ENCODE measurements at regions not wholly inside any gene's neighbourhood (a gene's known extent, or its start where the extent isn't known, plus 50 kb on each side); places are given as distances from the start of the nearest gene placed in this dataset.
"Not testable (repeated sequence)": the region's sequence is repeated elsewhere in the genome, so short reads cannot be mapped to it uniquely, and the experiment has no call there.

DNA sequence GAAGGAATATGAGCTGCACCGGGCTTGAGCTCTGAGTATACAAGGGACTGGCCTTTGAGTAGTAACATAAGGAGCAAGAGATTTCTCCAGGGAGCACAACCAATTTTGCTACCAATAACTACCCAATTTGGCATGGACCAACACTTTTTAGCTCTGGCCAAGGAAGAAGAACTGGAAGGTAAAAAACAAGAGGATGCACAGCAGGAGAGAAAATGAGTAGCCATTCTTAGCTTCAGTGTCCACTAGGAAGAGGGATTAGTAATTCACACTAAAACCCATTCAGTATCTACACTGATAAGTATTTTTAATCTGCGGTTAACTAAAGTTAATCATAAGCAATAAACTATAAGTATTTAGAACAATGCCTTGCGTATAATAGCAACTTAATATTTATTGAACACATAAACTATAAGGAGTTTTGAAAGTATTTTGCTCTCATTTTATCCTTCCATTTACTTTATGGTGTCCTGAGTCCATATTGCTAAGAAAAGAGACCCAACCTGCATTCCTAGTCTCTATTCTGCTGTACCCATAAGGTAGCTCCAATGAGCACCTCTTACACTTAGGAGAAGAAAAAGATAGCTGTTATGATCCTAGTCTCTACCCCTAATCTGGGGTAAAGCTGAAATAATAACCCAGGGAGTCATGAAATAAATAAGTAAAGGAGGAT lies 268.9 kb downstream of the IGSF11 start:
- DNase-seq, result no peak

DNA sequence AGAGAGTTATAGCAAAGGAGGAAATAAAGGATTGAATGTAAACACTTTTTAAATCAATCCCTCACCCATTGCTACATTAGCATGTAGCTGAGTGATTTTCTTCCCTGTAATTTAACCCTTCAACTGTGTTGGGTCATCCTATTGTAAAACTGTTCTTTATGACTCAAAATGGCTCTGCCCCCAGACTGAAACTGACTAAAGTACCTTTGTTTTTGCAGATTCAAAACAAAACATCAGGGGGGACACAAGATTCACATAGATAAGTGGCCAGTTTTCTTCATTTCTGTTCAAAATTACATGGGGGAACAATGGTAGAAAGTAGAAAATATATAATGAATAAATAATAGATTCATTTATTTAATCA lies 268.4 kb downstream of the IGSF11 start:
- no peak for DNase-seq

DNA sequence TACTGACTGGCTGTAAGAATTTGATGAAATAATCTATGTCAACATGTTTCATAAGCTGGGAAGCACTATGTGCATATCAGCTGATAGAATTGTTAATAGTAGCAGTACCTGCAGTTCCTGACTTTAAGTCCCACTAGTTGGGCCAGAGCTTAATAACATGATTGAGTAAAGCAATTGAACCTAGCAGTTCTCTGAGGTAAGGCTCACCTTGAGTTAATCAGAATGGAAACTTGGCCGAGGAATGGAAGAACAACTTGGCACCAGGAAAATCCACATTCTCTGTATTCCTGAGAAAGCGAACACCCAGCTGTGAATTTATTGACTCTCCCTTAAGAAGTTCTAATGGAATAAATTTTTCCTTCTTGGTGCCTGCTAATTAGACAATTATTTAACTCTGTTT lies 262.6 kb downstream of the IGSF11 start:
- DNase-seq, result no peak

DNA sequence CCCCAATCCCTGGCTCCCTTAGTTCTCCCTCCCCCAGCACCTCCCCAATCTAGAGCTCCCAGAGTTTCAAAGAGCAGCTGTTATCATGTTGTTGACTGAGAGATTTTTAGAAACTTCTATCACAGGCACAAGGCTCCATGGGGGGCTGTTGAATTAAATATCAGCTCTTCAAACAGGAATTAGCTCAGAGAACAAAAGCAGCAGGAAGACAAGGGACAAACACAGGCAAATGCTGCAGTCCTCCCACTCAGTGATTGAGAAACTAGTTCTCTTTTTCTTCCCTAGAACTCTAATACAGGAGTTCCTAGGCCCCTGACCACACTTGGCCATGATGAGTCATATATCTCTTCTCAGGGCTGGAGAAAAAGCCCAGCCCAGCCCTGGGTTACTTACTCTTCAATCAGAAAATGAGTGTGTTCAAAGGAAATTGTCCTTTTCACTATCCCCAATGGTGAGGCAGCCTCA lies 262.1 kb downstream of the IGSF11 start:
- DNase-seq, result no peak

DNA sequence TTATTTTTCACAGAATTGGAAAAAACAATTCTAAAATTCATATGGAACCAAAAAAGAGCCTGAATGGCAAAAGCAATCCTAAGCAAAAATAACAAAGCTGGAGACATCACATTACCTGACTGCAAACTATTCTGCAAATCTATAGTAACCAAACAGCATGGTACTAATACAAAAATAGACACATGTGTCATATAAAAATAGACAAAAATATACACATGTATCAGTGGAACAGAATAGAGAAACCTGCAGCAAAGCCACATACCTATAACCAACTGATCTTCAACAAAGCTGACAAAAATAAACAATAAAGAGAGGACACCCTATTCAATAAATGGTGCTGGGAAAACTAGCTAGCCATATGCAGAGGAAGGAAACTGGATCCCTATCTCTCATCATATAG lies 259.6 kb downstream of the IGSF11 start:
- no peak for DNase-seq

DNA sequence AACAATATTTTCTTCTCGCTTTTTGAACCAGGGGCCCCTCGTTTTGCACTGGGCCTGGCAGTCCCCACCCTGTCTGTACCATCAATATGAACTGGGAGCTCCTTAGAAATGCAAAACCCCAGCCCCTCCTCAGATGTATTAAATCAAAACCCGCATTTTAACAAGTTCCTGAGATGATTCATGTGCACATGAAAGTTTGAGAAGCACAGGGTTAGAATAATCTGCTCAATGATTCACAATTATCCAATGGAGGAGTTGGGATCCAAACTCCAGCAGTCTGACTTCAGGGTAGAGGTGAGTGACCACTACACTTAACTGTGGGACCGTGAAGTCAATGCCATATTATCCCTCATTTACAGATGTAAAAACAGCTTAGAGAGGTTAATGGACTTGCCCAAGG lies 256.4 kb downstream of the IGSF11 start:
- no peak for DNase-seq

DNA sequence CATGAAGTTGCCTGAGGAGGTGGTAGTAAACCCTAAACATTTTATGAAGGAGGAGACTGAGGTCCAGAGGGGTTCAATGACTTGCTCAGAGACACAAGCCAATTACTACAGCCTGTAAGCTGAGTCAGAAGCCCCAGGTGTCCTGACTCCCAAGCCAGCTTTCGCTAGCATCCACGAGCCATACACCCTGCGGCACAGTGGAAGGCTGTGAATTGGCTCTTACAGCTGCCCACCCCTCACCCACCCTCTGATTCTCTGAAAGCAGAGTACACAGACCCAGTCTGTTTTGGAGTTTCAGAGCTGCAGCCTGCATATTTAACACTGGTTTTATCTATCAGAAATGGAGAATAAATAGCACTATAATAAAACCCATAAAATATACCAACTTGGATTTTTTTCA lies 253.4 kb downstream of the IGSF11 start:
- no peak for DNase-seq

DNA sequence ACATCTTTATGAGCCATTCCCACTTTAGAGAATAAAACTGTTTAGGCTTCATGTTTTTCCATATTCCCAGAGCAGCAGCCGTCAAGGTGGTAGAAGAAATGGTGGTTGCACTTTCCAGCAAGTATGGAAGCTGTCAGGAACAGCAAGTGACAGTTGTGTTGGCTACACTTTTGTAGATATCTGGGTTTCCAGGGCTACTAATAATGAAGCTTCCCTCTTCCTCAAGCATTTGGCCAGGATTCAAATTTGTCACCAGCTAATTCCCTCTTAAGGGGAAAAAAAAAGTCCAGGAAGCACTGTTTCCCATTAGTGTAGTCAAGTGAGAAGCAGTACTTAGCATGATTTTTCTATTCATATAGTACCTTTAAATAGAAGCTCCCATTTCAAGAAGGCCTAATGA lies 252.8 kb downstream of the IGSF11 start:
- peak; percentile 3 for DNase-seq

DNA sequence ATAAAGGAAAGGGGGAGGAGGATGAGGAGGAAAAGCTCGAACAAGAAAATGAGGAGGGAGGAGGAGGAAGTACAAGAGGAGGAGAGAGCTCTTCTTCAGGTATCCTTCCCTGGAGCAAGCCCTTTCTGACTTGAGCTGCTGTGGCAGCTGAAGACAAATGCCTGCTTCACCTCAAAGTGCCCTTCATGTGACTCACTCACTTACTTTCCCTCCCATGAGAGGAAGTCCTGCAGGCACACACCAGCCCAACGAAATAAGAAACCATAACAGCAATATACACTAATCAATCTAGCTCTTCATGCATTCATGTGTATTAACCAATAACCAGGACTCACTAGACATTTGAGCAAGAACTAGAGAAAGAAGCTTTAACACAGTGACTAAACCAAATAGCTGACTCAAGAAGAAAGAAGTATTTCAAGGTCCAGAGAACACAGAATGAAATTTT lies 251.9 kb downstream of the IGSF11 start:
- DNase-seq, result no peak

DNA sequence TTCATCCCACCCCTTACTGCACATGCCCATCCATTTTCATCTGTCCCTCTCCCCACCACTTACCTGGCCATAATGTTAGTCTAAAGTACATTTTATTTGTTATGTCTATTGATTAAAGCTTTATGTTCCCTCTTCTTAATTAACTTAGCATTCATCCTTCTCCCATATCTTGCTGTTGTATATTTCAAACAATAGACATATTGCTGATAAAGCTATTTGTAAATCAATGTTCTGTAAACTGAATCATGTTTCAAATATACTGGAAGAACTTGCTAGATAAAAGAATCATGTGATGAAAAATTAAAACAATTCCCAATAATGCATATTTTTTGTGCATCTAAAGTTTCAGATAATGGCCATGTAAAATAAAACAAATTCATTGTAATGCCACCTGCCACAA lies 249.2 kb downstream of the IGSF11 start:
- no peak for DNase-seq

DNA sequence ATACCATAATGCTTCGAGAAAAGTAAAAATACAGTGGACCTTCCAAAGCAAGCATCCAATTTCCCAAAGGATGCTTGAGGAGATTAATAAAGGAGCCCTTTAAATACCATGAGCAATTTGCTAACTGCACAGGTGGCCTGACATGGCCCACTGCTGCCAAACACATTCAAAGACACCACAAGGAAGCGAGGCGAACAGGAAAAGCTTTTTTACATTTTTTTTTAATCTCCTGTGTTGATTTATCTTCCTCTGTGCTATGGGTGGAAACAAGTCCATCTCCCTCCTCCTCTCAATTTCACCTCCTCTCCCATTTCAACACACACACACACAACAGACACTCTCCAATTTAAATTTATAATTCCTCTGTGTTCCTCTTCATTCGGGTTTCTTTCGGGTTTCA lies 243.4 kb downstream of the IGSF11 start:
- DNase-seq, result no peak

DNA sequence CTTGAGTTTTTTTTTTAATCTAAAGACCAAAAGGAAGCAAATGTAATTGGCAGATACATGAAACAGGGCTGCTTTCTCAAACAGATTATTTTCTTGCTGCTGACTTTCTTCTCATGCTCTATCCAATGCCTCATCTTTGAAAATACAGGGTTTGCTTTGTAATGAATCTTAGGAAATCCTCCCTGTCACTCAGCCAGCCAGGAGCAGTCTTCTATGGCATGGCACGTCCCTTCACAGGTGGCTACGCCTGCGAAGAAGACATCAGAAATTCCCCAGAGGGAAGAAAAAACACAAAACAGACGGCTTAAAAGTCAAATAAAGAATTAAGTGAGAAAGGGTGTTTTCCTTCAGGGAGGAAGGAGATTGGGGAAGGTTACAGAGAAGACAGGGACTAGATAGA lies 242.5 kb downstream of the IGSF11 start:
- no peak for DNase-seq

DNA sequence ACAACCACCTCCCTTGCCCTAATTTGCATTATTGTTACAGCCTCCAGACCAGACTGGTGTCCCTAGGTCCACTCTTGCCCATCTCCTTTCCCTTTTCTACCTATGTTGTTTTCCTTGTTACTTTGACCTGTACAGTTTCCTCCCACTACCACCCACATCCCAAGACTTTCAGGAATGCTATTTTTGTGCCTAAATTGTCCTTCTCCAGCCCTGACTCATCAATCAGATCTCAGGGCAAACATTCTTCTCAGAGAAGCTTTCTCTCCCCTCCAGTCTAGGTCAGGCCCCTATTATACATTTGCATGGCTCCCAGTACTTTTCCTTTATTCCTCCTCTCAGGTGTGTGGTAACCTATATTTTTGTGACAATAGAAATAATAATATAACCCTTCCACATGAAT lies 241.5 kb downstream of the IGSF11 start:
- no peak for DNase-seq

DNA sequence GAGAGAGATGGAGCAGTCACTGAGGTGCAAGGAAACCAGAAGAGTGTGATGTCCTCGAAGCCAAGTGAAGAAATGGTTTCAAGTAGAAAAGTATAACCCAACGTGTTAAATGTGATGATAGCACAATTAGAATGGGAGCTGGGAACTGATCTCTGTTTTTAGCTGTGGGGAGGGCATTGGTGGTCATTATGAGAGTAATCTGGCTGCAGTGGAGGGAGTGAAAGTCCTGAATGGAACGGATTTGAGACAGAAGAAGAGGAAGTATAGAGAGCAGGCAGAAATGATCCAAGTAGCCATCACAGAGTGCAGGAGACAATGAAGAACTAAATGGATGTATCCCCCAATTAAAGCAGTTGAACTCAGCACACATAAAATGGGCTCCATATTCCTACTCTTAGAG lies 235.3 kb downstream of the IGSF11 start:
- DNase-seq, result no peak

DNA sequence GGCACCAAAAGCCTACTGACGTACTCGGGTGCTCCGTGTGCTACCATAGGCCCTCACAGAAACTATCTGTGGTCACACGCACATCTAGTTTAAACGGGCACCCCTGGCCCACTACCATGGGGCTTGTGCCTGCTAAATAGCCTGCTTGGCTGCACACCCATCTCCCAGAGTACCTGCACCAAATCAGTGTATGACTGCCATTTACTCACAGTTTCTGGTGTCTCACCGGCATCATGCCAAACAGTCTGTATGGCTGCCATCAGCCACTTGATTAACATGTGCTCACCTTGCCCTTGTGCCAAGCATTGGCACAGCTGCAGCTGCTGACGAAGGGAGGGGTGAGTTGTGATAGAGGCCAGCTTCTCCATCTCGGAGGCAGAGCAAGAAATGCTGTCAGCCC lies 232.7 kb downstream of the IGSF11 start:
- DNase-seq, result peak; percentile 97

DNA sequence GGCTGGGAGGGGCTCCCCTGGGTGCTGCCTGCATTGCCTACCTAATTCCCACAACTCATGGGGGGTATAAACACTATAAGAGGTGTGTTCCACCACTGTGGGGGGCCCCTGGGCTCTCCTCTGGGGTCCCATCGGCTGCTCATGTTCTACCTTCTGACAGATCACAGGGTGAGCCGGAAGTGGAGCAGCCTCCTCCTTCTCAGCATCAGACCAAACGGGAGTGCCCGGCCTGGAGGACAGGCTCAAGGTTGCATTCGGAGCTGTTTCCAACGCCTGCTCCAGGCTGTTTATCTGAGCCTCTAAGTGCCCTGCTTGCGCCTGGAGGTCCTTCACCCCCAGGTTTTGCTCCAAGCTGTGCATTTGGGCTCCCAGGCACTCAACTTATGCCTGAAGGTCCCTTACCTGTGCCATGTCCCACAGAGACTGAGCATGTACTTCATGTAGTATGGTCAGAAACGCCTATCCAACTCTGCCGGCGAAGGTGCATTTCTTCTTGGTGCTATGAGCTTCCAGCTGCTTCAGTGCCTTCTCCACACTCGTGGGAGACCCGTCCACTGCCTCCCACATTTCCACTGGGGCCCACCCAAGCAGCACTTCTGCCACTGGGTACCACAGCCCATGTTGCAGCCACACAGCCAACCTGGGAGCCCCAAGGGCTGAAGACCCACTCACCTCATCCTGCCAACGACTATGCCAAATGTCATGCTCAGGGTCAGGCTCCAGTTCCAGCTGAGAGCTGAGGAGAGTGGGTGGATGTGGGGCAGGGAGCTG lies 232.1 kb downstream of the IGSF11 start:
- DNase-seq, result no peak

DNA sequence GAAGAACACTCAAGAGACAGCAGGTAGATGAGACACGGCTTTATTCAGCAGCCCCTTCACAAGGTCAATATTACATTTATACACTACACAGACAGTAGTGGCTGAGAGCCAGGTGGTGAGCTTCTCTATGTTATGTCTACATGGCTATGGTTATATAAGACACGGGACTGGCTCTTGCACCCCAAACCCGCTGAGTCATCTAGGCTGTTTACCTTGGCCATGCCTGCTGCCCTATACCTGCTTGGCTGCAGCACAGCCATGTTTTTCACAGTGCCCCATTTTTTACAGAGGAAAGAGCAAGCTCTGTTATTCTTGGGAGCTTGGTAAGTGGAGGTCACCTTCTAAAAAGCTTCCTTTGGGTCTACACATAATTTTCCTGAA lies 231.6 kb downstream of the IGSF11 start:
- no peak for DNase-seq

DNA sequence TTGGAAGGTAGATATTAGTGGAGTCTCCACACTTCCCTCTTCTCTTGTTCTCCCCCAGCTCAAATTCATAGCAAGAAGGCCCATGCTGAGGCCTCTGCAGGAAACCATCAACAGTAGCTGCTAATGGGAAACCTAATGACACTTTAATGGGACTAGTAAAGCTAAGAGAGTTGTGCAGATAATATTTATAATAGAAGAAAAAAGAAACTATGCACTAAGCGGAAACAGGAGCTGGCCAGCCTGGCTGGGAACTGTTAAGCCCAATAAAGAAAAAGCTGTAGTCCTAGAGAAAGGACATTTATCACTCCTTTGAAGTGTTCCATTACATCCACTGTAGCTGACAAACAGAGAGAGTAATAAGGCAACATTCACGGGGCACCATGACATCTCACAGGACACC lies 229.6 kb downstream of the IGSF11 start:
- no peak for DNase-seq

DNA sequence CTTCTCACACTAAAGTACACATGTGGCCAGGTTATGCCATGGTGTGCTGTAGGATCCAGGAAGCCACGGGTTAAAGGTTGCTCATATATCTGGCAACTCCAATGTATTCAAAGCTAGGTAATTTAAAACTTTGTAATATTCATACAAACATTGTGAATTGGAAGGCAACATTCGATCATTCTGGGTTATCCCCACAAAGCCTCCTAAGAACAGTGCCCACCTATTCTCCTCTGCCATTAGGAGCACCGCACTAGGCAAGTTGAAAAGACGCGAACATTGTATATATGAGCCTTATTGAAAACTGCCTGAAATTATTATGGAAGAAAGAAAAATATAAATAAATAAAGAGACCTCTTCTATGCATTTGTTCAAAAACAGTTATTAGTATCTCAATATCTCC lies 228.2 kb downstream of the IGSF11 start:
- DNase-seq, result no peak

DNA sequence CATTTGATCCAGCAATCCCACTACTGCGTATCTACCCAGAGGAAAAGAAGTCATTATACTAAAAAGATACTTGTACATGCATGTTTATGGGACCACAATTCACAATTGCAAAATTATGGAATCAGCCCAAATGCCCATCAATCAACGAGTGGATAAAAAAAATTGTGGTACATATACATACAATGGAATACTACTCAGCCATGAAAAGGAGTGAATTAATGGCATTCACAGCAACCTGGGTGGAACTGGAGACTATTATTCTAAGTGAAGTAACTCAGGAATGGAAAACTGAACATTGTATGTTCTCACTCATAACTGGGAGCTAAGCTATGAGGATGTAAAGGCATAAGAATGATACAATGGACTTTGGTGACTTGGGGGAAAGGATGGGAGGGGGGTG lies 227.3 kb downstream of the IGSF11 start:
- DNase-seq, result not testable (repeated sequence)

DNA sequence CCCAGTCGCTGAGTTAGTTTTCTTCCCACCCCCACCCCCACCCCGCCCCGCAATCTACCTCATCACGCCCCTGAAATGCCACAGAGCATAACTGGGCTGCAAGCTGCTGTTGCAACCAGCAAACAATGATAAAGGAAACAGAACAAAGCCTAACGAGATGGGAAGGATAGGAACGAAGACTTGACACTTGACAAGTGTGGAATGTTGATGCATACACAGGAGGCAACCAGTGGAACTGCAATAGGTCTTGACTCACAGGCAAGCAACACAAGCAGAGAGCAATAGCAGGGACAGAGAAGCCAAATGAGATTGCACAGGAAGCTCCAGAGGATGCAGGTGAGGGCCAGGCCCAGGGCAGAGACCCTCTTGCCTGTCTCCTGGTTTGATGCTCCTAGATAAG lies 225.9 kb downstream of the IGSF11 start:
- no peak for DNase-seq

DNA sequence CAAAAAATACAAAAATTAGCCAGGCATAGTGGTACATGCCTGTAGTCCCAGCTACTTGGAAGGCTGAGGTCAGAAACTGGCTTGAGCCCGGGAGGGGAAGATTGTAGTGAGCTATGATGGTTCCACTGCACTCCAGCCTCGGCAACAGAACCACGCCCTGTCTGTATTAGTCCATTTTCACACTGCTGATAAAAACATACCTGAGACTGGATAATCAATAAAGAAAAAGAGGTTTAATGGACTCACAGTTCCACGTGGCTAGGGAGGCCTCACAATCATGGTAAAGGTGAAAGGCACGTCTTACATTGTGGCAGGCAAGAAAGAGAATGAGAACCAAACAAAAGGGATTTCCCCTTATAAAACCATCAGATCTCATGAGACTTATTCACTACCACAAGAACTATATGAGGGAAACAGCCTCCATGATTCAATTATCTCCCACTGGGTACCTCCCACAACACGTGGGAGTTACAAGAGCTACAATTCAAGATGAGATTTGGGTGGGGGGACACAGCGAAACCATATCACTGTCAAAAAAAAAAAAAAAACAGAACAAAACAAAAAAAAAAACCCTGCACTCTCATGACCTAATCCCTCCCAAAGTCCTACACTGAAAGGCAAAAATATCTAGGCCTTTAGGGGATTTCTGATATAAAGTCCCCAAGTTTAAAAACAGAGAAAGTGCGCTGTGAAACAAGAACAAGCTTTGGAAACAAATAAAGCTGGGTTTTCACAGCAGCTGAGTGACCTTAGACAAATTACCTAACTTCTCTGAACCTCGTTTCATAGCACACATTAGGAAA lies 224.7 kb downstream of the IGSF11 start:
- no peak for DNase-seq

DNA sequence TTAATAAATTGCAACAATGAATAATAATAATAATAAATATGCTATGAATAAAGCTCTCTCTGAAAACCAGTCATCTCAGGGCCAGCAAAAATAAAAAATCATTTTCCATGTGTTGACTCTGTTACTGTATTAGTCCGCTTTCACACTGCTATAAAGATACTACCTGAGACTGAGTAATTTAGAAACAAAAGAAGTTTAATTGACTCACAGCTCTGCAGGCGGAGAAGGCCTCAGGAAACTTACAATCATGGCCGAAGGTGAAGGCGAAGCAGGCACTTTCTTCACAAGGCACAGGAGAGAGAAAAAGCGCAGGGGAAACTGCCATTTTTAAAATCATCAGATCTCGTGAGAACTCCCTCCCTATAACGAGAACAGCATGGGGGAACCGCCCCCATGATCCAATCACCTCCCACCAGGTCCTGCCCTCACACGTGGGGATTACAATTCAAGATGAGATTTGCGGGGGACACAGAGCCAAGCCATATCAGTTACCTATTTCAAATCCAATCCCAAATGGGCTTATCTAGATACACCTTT lies 224.1 kb downstream of the IGSF11 start:
- DNase-seq, result no peak
